ENCODE measurements at regions not wholly inside any gene's neighbourhood (a gene's known extent, or its start where the extent isn't known, plus 50 kb on each side); places are given as distances from the start of the nearest gene placed in this dataset.

DNA sequence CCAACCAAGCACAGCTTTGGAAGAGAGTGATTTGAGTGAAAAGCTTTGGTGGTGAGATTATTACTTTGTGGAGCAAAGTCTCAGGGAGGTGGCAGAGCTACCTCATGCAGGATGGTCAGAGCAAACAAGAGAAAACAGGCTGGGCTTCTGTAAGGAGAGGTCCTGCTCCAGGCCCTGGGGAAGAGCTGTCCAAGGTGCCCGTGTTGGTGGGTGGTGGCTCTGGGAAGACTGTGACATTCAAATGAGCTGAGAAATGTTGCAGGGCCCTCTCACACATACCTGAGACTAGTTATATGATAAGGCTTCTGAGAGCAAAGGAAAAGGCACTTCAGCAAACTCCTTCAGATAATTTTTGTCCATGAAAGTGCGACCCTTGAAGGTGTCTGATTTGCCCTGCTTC, 205.5 kb upstream of the SOX21 start:
- TF ChIP-seq, protein P1, sequence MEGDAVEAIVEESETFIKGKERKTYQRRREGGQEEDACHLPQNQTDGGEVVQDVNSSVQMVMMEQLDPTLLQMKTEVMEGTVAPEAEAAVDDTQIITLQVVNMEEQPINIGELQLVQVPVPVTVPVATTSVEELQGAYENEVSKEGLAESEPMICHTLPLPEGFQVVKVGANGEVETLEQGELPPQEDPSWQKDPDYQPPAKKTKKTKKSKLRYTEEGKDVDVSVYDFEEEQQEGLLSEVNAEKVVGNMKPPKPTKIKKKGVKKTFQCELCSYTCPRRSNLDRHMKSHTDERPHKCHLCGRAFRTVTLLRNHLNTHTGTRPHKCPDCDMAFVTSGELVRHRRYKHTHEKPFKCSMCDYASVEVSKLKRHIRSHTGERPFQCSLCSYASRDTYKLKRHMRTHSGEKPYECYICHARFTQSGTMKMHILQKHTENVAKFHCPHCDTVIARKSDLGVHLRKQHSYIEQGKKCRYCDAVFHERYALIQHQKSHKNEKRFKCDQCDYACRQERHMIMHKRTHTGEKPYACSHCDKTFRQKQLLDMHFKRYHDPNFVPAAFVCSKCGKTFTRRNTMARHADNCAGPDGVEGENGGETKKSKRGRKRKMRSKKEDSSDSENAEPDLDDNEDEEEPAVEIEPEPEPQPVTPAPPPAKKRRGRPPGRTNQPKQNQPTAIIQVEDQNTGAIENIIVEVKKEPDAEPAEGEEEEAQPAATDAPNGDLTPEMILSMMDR (IDR thresholded peaks at IDR 0.05; ENCODE audit: low read depth, low read length), result no peak
- no peak for DNase-seq (ENCODE audit: low read depth, low spot score)
- Histone ChIP-seq H3K27me3 (ENCODE audit: control insufficient read depth, insufficient read depth, low read length) (no peaks in the 10 kb centered on the region), H3K4me3 (ENCODE audit: low read depth, low read length) (no peak overlapping the region), H3K9me3 (ENCODE audit: control insufficient read depth, insufficient read depth, low read length) (no peaks in the 10 kb centered on the region), H3K27ac (ENCODE audit: low read depth, low read length) (no peak overlapping the region)
- POLR2A ChIA-PET, result no interaction called here
- CTCF ChIA-PET, result no interaction called here

DNA sequence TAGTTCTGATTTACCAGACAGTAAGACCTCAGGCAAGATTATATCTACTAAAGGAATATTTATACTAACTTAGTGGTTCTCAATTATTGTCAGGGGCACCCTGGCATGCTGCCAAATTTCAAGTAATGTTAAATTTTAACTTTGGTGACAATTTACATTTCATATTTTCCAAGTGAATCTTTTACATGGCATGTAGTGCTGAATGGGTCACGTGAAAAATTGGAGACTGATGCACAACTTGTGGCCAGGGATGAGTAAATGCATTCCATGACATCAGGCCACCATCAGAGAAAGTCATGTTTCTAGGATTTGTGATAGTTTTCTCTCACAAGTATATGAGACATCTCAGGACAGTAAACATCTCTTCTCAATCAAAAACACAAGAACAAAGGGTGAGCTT, 202.6 kb upstream of the SOX21 start:
- no peak overlapping the region for H3K4me3 ChIP-seq (ENCODE audit: low read depth, low read length)
- POLR2A ChIA-PET, result no interaction called here

DNA sequence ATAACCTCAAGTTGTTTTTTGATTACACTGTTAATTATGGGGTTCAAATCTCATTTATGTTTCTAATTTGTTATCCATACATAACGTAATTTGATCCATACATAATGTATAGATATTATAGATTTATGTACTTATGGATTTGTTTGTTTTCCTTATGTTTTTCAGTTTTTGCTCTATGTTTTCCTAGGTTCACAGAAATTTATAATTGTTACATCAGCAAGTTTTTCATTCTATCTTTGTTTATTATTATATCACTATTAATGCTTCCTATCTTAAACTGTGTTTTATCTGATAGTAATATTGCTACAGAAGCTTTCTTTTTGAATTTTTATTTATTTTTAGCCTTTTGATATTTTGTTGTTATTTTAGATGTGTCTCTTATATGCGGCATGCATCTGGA, 194.3 kb upstream of the SOX21 start:
- TF ChIP-seq, protein P1 (IDR thresholded peaks at IDR 0.05; ENCODE audit: low read depth, low read length), result no peak
- Histone ChIP-seq H3K27me3 (ENCODE audit: control insufficient read depth, insufficient read depth, low read length) (no peaks in the 10 kb centered on the region), H3K27ac (ENCODE audit: low read depth, low read length) (no peak overlapping the region), H3K9me3 (ENCODE audit: control insufficient read depth, insufficient read depth, low read length) (no peaks in the 10 kb centered on the region), H3K4me3 (ENCODE audit: low read depth, low read length) (no peak overlapping the region)
- no peak for DNase-seq (ENCODE audit: low read depth, low spot score)
- POLR2A ChIA-PET, result no interaction called here
- CTCF ChIA-PET, result no interaction called here

More for the DNA sequence above, 202.6 kb upstream of the SOX21 start:
- no peaks in the 10 kb centered on the region for H3K27me3 ChIP-seq (ENCODE audit: control insufficient read depth, insufficient read depth, low read length)
- H3K27ac ChIP-seq (ENCODE audit: low read depth, low read length), result no peak overlapping the region
- CTCF ChIA-PET, result no interaction called here
- TF ChIP-seq, protein P1 (IDR thresholded peaks at IDR 0.05; ENCODE audit: low read depth, low read length), result no peak
- H3K9me3 ChIP-seq (ENCODE audit: control insufficient read depth, insufficient read depth, low read length), result no peaks in the 10 kb centered on the region
- DNase-seq (ENCODE audit: low read depth, low spot score), result no peak

DNA sequence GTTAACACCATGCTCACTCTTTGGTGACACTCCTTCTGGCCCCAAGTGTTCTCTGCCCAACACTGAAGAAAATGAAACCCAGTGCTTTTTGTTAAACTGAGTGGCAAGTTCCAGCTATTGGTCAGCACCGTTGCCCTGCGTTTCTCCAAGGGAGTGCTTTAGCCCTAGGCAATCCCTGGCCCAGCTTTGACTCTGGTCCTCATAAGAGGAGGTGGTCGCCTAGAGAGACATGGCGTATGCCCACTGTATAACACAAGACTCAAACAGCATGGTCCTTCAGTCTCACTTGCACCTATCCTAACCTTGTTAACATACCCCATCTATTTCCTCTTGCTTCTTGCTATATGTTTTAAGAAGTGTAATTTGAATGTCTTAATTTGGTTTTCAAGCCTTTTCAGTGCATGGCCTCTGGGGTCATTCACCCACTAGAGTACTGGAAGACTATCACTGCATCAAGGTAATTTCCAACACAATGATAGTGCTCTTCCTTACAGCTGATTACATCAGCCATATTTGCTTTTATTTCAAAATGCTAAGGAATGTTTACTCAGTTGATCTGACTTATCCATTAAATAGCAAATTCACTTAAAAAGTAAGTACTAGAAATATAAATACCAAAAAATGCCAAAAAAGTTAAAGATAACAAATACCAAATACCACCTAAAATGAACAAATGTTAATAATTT, 190.5 kb upstream of the SOX21 start:
- TF ChIP-seq, protein P1 (IDR thresholded peaks at IDR 0.05; ENCODE audit: low read depth, low read length), result no peak
- no peak for DNase-seq (ENCODE audit: low read depth, low spot score)
- Histone ChIP-seq H3K27me3 (ENCODE audit: control insufficient read depth, insufficient read depth, low read length) (no peaks in the 10 kb centered on the region), H3K27ac (ENCODE audit: low read depth, low read length) (no peak overlapping the region), H3K9me3 (ENCODE audit: control insufficient read depth, insufficient read depth, low read length) (no peaks in the 10 kb centered on the region), H3K4me3 (ENCODE audit: low read depth, low read length) (no peak overlapping the region)
- POLR2A ChIA-PET, result no interaction called here
- CTCF ChIA-PET, result no interaction called here

DNA sequence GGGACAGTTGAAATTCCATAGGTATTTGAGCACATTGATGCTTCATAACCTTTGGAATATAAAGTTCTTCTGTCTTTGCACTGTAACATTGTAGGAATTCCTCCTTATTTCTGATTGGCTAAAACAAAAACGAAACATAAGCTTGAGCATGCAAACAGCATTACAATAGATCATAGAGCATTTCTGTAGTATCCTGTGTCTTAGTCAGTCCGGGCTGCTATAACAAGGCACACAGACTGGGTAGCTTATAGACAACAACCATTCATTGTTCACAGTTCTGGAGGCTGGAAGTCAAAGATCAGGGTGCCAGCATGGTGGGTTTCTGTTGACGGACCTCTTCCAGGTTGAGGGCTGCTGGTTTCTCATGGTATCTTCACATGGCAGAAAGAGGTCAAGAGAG, 188.7 kb upstream of the SOX21 start:
- DNase-seq (ENCODE audit: low read depth, low spot score), result no peak
- Histone ChIP-seq H3K9me3 (ENCODE audit: control insufficient read depth, insufficient read depth, low read length) (no peaks in the 10 kb centered on the region), H3K27me3 (ENCODE audit: control insufficient read depth, insufficient read depth, low read length) (no peaks in the 10 kb centered on the region), H3K4me3 (ENCODE audit: low read depth, low read length) (no peak overlapping the region), H3K27ac (ENCODE audit: low read depth, low read length) (no peak overlapping the region)
- TF ChIP-seq, protein P1 (IDR thresholded peaks at IDR 0.05; ENCODE audit: low read depth, low read length), result no peak
- CTCF ChIA-PET, result no interaction called here
- POLR2A ChIA-PET, result no interaction called here

All from AG04450 (cell line).